D721Med (cell line): ENCODE measurements at regions not wholly inside any gene's neighbourhood (a gene's known extent, or its start where the extent isn't known, plus 50 kb on each side); places are given as distances from the start of the nearest gene placed in this dataset.

Experiments used
- DNase-seq: peaks from one replicate; pipeline ENCODE4 v3.0.0; 2011; ENCODE audit warnings: low spot score; ENCODE audit not compliant: insufficient read length
- FAIRE-seq: peaks from 2 replicates; lab custom pipeline; 2011; peaks lifted over from hg19 to GRCh38; lab: Jason Lieb, UNC
- TF ChIP-seq, protein P1 (sequence below): IDR thresholded peaks from 2 replicates; pipeline ENCODE4 v1.5.1; 2012; ENCODE audit warnings: mild to moderate bottlenecking, control low read depth; ENCODE audit not compliant: insufficient read depth; ENCODE audit errors: missing control alignments

DNA sequence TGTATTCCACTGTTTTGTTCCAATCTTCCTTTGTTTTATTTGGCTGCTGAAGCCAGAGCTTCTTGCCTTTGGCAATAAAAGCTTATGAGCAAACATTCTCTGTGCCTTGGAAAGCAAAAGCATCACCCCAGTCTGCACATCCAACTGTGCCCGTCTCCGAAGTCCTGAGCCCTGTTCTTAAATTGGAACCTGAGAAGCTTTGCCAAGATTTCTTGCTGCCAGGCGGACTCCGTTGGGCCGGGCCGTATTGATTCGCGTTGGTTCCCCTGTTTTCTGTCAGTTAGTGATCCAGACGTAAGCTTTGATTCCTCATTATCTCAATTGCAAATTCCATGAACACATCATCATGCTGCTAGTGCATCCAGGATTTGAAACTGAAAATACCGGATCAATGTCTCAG, 793.0 kb downstream of the OLFM4 start:
- TF ChIP-seq, protein P1, sequence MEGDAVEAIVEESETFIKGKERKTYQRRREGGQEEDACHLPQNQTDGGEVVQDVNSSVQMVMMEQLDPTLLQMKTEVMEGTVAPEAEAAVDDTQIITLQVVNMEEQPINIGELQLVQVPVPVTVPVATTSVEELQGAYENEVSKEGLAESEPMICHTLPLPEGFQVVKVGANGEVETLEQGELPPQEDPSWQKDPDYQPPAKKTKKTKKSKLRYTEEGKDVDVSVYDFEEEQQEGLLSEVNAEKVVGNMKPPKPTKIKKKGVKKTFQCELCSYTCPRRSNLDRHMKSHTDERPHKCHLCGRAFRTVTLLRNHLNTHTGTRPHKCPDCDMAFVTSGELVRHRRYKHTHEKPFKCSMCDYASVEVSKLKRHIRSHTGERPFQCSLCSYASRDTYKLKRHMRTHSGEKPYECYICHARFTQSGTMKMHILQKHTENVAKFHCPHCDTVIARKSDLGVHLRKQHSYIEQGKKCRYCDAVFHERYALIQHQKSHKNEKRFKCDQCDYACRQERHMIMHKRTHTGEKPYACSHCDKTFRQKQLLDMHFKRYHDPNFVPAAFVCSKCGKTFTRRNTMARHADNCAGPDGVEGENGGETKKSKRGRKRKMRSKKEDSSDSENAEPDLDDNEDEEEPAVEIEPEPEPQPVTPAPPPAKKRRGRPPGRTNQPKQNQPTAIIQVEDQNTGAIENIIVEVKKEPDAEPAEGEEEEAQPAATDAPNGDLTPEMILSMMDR, result no peak
- no peak for FAIRE-seq
- no peak for DNase-seq

DNA sequence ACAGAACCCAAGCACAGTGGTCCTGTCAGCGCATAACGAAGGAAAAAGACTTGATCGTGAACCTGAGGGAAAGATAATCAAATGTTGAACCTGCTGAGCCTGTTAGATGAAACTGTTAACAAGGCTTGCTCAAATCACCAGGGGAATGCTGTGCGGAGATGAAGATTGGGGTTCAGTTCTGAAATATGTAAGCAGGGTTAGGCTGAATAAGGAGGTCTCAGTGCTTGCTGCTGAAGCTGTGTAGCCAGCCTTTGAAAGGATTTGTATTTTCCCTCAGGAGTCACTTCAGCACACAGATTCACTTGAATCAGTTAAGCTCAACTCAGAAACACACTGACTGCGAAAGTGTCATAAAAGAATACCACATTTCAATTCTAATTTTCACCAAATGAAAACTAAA, 793.5 kb downstream of the OLFM4 start:
- DNase-seq, result no peak
- FAIRE-seq, result no peak
- TF ChIP-seq, protein P1, result no peak

DNA sequence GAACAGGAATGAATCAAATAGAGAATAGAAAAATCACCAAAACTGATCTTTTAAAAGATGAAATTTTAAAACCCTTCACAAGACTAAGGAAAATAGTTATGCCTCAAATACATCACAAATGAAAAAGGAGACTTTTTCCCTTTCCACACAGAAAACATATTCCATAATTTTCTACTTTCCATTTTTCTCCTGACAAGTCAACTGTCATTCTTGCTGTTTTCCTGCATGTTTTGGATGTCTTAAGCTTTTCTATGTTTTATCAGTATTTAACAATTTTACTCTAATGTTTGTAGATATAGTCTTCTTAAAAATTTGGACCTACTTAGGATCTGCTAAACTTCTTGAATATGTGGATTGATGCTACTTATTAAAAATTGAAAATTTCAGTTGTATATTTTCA, 810.8 kb downstream of the OLFM4 start:
- FAIRE-seq, result no peak
- no peak for DNase-seq
- TF ChIP-seq, protein P1, result no peak

DNA sequence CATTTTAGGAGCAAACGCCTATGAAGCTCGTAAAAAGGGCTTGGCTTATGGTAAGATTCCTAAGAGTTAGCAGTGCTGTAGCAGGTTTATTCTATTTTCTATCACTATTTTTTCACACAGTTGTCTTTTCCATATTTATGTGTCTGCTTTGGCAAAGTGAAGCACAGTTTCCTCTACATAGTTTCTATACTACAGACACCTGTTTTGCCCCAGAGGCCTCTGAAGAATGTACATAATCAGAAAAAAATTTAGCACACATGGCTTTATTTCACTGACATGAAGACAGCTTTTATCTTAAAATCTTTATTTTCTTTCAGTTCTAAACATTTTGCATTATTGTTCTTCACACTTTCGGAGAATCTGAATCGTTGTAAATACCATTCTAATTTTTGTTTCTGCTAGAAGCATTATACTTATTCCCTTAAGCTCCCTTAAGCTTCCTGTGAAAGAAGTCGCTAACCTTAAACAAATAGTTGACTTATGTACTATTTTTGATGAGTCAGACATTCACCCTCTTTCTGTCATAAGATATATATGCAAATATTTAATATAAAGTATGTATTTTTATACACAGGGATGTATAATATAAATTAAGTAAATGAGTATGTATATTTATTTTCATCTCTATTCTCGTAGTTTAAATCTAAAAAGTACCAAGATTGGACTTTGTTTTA, 816.0 kb downstream of the OLFM4 start:
- DNase-seq, result no peak
- TF ChIP-seq, protein P1, result no peak
- FAIRE-seq, result no peak

DNA sequence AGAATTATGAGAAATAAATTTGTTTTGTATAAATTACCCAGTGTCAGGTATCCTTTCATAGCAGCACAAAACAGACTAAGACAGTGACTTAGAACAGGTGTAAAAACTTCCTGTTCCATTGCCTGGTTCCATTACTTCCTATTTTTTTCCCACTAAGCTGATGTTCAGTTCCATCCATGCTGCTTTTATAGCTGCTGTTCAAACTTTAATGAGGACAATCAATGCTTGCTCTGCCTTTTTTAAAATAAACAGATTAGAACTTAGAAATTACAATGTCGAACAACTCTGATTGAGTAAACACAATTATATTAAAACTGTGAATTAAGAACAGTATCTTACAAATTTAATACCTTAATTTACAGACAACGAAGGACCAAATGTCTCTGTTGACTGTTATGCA, 818.9 kb downstream of the OLFM4 start:
- TF ChIP-seq, protein P1, result no peak
- DNase-seq (no peak), FAIRE-seq (peak; percentile 25)

DNA sequence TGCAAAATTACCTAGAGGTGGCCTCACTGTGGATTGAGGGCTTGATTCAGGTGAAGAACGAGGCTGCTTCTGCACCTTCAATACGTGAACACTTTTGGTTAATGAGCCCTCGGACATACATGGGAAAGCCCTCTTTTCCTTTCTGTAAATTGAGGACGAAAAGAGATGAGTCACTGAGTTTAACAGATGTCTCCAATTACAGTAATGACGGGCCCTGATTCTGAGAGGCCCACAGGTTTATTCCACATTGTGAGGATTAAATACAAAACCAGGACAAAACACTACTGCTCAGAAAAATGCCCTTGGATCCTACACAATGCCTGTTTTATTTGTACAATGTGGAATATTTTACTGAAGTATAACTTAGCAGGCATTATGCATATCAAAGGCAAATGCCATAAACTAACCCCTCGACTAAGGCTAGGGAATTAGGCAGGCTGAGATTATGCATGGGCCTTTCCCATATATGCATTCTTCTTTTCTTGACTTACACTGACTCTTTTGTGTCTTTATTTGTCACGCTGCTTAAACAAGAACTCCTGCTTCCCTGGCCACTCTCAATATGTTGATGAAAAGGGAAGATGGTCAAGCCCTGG, 819.9 kb downstream of the OLFM4 start:
- FAIRE-seq (peak; percentile 68), DNase-seq (no peak)
- TF ChIP-seq, protein P1, result no peak

DNA sequence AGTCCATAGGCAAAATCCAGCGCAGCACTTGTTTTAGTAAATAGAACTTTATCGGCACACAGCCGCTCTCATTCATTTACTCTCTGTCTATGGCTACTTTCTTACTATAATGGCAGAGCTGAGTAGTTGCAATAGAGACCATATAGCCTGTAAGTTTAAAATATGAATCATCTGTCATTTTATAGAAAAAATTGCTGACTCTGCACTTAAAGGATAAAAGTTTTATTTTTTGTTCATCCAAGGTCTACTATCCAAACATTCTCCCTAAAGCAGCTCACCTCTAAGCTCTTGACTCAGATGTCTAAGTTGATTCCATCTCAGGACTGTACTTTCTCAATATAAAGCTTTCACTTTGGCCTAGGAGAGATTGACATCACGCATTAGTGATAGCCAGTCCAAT, 825.7 kb downstream of the OLFM4 start:
- FAIRE-seq (no peak), DNase-seq (no peak)
- TF ChIP-seq, protein P1, result no peak
